ENCODE measurements at regions not wholly inside any gene's neighbourhood (a gene's known extent, or its start where the extent isn't known, plus 50 kb on each side); places are given as distances from the start of the nearest gene placed in this dataset.

DNA sequence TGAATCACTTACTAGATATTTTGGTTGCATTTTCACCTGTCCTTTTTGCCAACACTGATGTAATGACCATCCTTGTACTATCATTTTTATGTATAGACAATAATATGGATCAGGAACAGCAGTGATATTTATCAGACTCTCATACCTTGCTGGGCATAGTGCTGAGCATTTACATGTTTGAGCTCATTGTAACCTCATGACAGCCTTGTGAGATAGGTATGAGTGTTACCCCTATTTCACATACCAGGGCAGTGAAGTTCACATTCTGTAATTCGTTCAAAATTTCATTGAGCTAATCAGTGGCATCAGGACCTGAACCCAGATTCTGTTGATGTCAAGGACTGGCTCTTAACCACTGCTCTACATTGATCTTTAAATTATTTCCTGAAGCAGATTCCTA is 221.5 kb upstream of the TBL1XR1 start:
- TF ChIP-seq, protein P1, sequence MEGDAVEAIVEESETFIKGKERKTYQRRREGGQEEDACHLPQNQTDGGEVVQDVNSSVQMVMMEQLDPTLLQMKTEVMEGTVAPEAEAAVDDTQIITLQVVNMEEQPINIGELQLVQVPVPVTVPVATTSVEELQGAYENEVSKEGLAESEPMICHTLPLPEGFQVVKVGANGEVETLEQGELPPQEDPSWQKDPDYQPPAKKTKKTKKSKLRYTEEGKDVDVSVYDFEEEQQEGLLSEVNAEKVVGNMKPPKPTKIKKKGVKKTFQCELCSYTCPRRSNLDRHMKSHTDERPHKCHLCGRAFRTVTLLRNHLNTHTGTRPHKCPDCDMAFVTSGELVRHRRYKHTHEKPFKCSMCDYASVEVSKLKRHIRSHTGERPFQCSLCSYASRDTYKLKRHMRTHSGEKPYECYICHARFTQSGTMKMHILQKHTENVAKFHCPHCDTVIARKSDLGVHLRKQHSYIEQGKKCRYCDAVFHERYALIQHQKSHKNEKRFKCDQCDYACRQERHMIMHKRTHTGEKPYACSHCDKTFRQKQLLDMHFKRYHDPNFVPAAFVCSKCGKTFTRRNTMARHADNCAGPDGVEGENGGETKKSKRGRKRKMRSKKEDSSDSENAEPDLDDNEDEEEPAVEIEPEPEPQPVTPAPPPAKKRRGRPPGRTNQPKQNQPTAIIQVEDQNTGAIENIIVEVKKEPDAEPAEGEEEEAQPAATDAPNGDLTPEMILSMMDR (IDR thresholded peaks at IDR 0.05) = no peak
- TF ChIP-seq EZH2 (IDR thresholded peaks at IDR 0.05; ENCODE audit: borderline replicate concordance, insufficient read depth, low read depth, low read length, poor library complexity, severe bottlenecking) = no peak
